Kidney (tissue), 13 donors: ENCODE measurements at regions not wholly inside any gene's neighbourhood (a gene's known extent, or its start where the extent isn't known, plus 50 kb on each side); places are given as distances from the start of the nearest gene placed in this dataset.

Experiments used
- DNase-seq, 5 donors: peaks; one replicate each; pipeline ENCODE4 v3.0.0-alpha.2; 2013 to 2020
- FAIRE-seq: peaks from 2 replicates; lab custom pipeline; 2012; peaks lifted over from hg19 to GRCh38; lab: Jason Lieb, UNC
- H3K27ac ChIP-seq, 2 donors: one replicate each; pipeline ENCODE4 v1.7.0; 2013; ENCODE audit warnings: low read depth in 2 of 2, low read length in 2 of 2, inconsistent platforms in 1 of 2
- H3K27me3 ChIP-seq: one replicate; pipeline ENCODE4 v1.7.1; 2013; ENCODE audit warnings: low read length, inconsistent platforms; ENCODE audit not compliant: control insufficient read depth, insufficient read depth
- H3K36me3 ChIP-seq, 3 donors: one replicate each; pipeline versions ENCODE4 v1.7.0 to v1.7.1; 2013; ENCODE audit warnings: low read length in 3 of 3, control low read depth in 1 of 3, inconsistent platforms in 1 of 3; ENCODE audit not compliant: insufficient read depth in 3 of 3, control insufficient read depth in 2 of 3
- H3K4me1 ChIP-seq, 3 donors: one replicate each; pipeline versions ENCODE4 v1.7.0 to v1.7.1; 2013; ENCODE audit warnings: low read length in 3 of 3, inconsistent platforms in 1 of 3, low read depth in 1 of 3; ENCODE audit not compliant: control insufficient read depth in 2 of 3, insufficient read depth in 2 of 3
- H3K4me3 ChIP-seq, 3 donors: one replicate each; pipeline versions ENCODE4 v1.7.0 to v1.8.1; 2013; ENCODE audit warnings: low read length in 3 of 3, control low read depth in 1 of 3, inconsistent platforms in 1 of 3
- H3K9ac ChIP-seq, 3 donors: one replicate each; pipeline versions ENCODE4 v1.7.0 to v1.7.1; 2013; ENCODE audit warnings: low read length in 3 of 3, control low read depth in 1 of 3, inconsistent platforms in 1 of 3
- H3K9me3 ChIP-seq, 3 donors: one replicate each; pipeline versions ENCODE4 v1.7.0 to v1.7.1; 2013; ENCODE audit warnings: low read length in 3 of 3, control low read depth in 1 of 3, inconsistent platforms in 1 of 3; ENCODE audit not compliant: control insufficient read depth in 2 of 3, insufficient read depth in 1 of 3
- intact Hi-C: fragments of 100-400 bp; cut with DNase I; formaldehyde crosslinking; loops from one replicate; pipeline ENCODE4 v1.11.1; 2022
- TF ChIP-seq, protein P1 (sequence below): IDR thresholded peaks from 3 replicates; pipeline ENCODE4 v1.5.1; 2012; ENCODE audit warnings: mild to moderate bottlenecking, moderate library complexity, borderline replicate concordance; ENCODE audit not compliant: insufficient read depth; ENCODE audit errors: extremely low read depth
- donor health status: control.
- donor health status: control.
- donor health status: control.
- donor health status: control.
- donor health status: control.
- donor health status: DM: yes; HTN: yes; CAD: no.
- donor health status: Normal renal cell carcinoma (clear cell type).

DNA sequence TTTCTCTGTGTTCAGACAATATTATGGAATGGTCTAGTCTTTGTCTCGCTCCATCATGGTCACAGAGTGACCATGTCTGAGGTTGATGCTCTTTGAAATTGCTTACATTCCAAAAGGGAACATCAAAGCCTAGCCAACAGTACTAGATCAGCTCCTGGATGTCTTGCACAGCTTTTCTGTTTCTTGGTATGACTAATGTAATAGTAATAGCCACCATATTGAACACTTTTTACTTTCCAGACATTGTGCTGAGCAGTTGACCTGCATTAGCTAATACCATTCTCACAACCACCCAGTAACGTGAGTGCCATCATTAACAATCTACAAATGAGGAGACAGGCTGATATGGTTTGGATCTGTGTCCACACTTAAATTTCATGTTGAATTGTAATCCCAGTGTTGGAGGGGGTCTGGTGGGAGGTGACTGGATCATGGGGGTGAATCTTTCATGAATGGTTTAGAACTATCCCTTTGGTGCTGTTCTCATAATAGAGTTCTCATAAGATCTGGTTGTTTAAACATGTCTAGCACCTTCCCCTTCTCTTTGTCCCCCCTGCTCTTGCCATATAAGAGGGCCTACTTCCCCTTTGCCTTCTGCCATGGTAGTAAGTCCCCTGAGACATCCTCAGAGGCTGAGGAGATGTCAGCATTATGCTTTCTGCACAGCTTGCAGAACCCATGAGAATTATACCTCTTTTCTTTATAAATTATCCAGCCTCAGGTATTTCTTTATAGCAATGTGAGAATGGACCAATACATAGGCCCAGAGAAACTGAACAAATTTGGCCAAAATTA, 577.5 kb upstream of the CLINT1 start:
- Histone ChIP-seq H3K4me1 (no peaks in the 10 kb centered on the region), H3K27me3 (no peaks in the 10 kb centered on the region), H3K27ac (no peak overlapping the region), H3K9ac (no peak overlapping the region), H3K4me3 (no peak overlapping the region), H3K36me3 (no peaks in the 10 kb centered on the region), H3K9me3 (no peaks in the 10 kb centered on the region)
- intact Hi-C loops, result no loop called here
- no peak for DNase-seq
- no peak for FAIRE-seq
- TF ChIP-seq, protein P1, sequence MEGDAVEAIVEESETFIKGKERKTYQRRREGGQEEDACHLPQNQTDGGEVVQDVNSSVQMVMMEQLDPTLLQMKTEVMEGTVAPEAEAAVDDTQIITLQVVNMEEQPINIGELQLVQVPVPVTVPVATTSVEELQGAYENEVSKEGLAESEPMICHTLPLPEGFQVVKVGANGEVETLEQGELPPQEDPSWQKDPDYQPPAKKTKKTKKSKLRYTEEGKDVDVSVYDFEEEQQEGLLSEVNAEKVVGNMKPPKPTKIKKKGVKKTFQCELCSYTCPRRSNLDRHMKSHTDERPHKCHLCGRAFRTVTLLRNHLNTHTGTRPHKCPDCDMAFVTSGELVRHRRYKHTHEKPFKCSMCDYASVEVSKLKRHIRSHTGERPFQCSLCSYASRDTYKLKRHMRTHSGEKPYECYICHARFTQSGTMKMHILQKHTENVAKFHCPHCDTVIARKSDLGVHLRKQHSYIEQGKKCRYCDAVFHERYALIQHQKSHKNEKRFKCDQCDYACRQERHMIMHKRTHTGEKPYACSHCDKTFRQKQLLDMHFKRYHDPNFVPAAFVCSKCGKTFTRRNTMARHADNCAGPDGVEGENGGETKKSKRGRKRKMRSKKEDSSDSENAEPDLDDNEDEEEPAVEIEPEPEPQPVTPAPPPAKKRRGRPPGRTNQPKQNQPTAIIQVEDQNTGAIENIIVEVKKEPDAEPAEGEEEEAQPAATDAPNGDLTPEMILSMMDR, result no peak

DNA sequence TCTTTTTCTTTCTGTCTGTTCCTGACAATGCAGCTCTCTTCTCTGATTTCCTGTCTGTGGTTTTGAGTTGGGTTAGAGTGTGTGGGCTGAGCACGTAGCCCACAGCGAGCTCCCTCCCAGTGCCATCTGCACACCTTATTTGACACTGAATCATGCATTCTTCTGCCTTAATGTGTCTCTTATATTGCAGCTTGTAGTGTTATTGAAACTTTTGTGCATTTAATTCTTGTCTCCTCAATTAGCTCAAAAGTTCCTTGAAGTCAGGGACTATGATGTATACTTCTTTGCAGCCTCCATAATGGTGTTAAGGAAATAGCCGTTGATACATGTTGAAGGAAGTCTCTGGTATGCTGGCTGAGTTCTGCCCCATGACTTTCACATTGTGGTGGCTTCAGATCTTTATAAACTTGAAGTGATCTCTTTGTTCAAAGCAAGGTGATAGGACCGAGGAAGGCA, 576.2 kb upstream of the CLINT1 start:
- intact Hi-C loops, result no loop called here
- Histone ChIP-seq H3K27me3 (no peaks in the 10 kb centered on the region), H3K4me1 (no peaks in the 10 kb centered on the region), H3K9ac (no peak overlapping the region), H3K9me3 (peaks cover 0 to 2% (median 0%) of the 10 kb centered on the region in 3 donors), H3K36me3 (no peaks in the 10 kb centered on the region), H3K4me3 (no peak overlapping the region), H3K27ac (no peak overlapping the region)
- DNase-seq (no peak), FAIRE-seq (no peak)
- TF ChIP-seq, protein P1, result no peak

DNA sequence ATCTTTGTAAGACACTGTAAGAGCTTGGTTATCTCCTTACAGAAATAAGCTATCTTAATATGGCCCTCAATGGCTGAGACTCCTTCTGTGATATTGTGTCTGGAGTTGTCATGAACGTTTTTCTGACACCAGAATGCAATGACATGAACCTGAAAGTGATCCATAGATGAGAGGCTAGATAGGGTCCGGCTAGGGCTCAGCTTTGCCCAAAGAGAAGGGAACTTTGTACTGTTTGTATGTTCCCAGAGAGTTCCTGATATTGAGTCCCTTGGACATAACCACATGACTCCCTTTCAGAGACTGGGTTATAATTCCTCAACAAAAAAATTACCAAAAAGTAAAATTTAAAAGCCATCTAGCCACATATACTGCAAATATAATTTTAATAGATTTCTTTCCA, 575.8 kb upstream of the CLINT1 start:
- Histone ChIP-seq H3K9ac (no peak overlapping the region), H3K36me3 (no peaks in the 10 kb centered on the region), H3K27ac (no peak overlapping the region), H3K9me3 (peaks cover 0 to 6% (median 0%) of the 10 kb centered on the region in 3 donors), H3K4me1 (no peaks in the 10 kb centered on the region), H3K4me3 (no peak overlapping the region), H3K27me3 (no peaks in the 10 kb centered on the region)
- DNase-seq (no peak), FAIRE-seq (no peak)
- intact Hi-C loops, result no loop called here
- TF ChIP-seq, protein P1, result no peak
